OCI-LY1 (cell line): ENCODE measurements at regions not wholly inside any gene's neighbourhood (a gene's known extent, or its start where the extent isn't known, plus 50 kb on each side); places are given as distances from the start of the nearest gene placed in this dataset.
A peak's percentile ranks its signal among the peaks of the same experiment; 100 is the strongest.
"Not testable (repeated sequence)": the region's sequence is repeated elsewhere in the genome, so short reads cannot be mapped to it uniquely, and the experiment has no call there.

Experiments used
- H2AFZ ChIP-seq: fragments of 200-600 bp; sonication (generic), shearing (Covaris generic); 2 replicates; pipeline ENCODE4 v1.6.0; 2014; ENCODE audit warnings: antibody characterized with exemption, mild to moderate bottlenecking, low read length
- H3F3A ChIP-seq: fragments of 200-600 bp; sonication (generic), shearing (Covaris generic); 2 replicates; pipeline ENCODE4 v1.6.0; 2014; ENCODE audit warnings: mild to moderate bottlenecking, antibody characterized with exemption, low read length, moderate library complexity; ENCODE audit not compliant: insufficient read depth
- H3K27ac ChIP-seq: fragments of 200-600 bp; sonication (generic); 2 replicates; pipeline ENCODE4 v1.5.1; 2014; ENCODE audit warnings: low read length, mixed run types, mild to moderate bottlenecking, low read depth; ENCODE audit not compliant: poor library complexity, severe bottlenecking
- H3K27me3 ChIP-seq: fragments of 200-600 bp; sonication (generic); 2 replicates; pipeline ENCODE4 v1.6.0; 2014; ENCODE audit warnings: antibody characterized with exemption, mild to moderate bottlenecking, low read length, moderate library complexity; ENCODE audit not compliant: insufficient read depth
- H3K36me3 ChIP-seq: fragments of 200-600 bp; sonication (generic); 2 replicates; pipeline ENCODE4 v1.6.1; 2014; ENCODE audit warnings: mild to moderate bottlenecking, antibody characterized with exemption, low read length, moderate library complexity, mixed read lengths; ENCODE audit not compliant: insufficient read depth
- H3K4me1 ChIP-seq: fragments of 200-600 bp; sonication (generic); 2 replicates; pipeline ENCODE4 v1.5.1; 2014; ENCODE audit warnings: mild to moderate bottlenecking, low read length, moderate library complexity; ENCODE audit not compliant: insufficient read depth, severe bottlenecking
- H3K4me2 ChIP-seq: fragments of 200-600 bp; sonication (generic), shearing (Covaris generic); 2 replicates; pipeline ENCODE4 v1.6.1; 2014; ENCODE audit warnings: low read length
- H3K4me3 ChIP-seq: fragments of 200-600 bp; sonication (generic); 2 replicates; pipeline ENCODE4 v1.5.1; 2014; ENCODE audit warnings: low read length, low read depth, mild to moderate bottlenecking, mixed read lengths; ENCODE audit not compliant: poor library complexity, severe bottlenecking
- H3K79me2 ChIP-seq: fragments of 200-600 bp; shearing (Covaris generic); 2 replicates; pipeline ENCODE4 v1.6.1; 2016; ENCODE audit warnings: mixed run types, low read length, mixed read lengths; ENCODE audit not compliant: insufficient read depth
- H3K9ac ChIP-seq: fragments of 200-600 bp; sonication (generic), shearing (Covaris generic); 2 replicates; pipeline ENCODE4 v1.6.1; 2014; ENCODE audit warnings: mild to moderate bottlenecking, low read length, mixed read lengths
- H3K9me2 ChIP-seq: fragments of 200-600 bp; sonication (generic), shearing (Covaris generic); 2 replicates; pipeline ENCODE4 v1.6.1; 2014; ENCODE audit warnings: low read depth, mild to moderate bottlenecking, low read length, mixed read lengths
- H3K9me3 ChIP-seq: fragments of 200-600 bp; shearing (Covaris generic); 2 replicates; pipeline ENCODE4 v1.6.1; 2014; ENCODE audit warnings: low read length, mixed read lengths
- H4K20me1 ChIP-seq: fragments of 200-600 bp; sonication (generic), shearing (Covaris generic); 2 replicates; pipeline ENCODE4 v1.6.0; 2016; ENCODE audit warnings: mild to moderate bottlenecking, low read length; ENCODE audit not compliant: insufficient read depth
- EZH2 ChIP-seq: fragments of 200-600 bp; sonication (generic), shearing (Covaris generic); IDR thresholded peaks from 2 replicates; pipeline ENCODE4 v1.8.0; 2017; ENCODE audit warnings: borderline replicate concordance, mixed run types, mild to moderate bottlenecking, antibody characterized with exemption, low read length, moderate library complexity, mixed read lengths
- TF ChIP-seq, protein P1 (sequence below): fragments of 200-600 bp; sonication (generic), shearing (Covaris generic); IDR thresholded peaks from 2 replicates; pipeline ENCODE4 v1.5.1; 2017; ENCODE audit warnings: mild to moderate bottlenecking, antibody characterized with exemption, low read length, moderate library complexity, mixed read lengths

DNA sequence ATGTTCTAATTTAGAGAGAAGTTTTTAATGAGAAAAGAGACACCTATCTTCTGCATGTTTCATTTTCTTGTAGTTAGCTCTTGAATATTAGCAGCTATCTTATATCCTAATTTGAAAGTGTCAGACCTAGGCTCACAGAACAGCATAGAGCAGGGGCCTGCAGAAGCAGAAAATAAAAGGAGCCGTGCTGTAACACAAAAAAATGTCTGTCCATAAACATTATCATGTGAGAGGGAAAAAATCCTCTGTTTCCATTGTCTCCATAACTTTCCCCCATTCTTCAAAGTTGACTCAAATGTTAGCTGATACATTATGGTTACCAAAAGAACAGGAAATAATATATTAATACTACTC is 329.2 kb upstream of the EPHA5 start:
- TF ChIP-seq, protein P1, sequence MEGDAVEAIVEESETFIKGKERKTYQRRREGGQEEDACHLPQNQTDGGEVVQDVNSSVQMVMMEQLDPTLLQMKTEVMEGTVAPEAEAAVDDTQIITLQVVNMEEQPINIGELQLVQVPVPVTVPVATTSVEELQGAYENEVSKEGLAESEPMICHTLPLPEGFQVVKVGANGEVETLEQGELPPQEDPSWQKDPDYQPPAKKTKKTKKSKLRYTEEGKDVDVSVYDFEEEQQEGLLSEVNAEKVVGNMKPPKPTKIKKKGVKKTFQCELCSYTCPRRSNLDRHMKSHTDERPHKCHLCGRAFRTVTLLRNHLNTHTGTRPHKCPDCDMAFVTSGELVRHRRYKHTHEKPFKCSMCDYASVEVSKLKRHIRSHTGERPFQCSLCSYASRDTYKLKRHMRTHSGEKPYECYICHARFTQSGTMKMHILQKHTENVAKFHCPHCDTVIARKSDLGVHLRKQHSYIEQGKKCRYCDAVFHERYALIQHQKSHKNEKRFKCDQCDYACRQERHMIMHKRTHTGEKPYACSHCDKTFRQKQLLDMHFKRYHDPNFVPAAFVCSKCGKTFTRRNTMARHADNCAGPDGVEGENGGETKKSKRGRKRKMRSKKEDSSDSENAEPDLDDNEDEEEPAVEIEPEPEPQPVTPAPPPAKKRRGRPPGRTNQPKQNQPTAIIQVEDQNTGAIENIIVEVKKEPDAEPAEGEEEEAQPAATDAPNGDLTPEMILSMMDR: no peak
- no peak for TF ChIP-seq EZH2
- H3K4me3 ChIP-seq: peak overlapping the region; percentile 44
- H3K9me3 ChIP-seq: no peaks in the 10 kb centered on the region
- no peaks in the 10 kb centered on the region for H3K36me3 ChIP-seq
- no peaks in the 10 kb centered on the region for H3K27me3 ChIP-seq
- no peak overlapping the region for H2AFZ ChIP-seq
- no peaks in the 10 kb centered on the region for H3K4me1 ChIP-seq
- H3K9ac ChIP-seq: no peak overlapping the region
- H3K9me2 ChIP-seq: no peaks in the 10 kb centered on the region
- no peak overlapping the region for H3K4me2 ChIP-seq
- no peaks in the 10 kb centered on the region for H4K20me1 ChIP-seq
- H3K27ac ChIP-seq: no peak overlapping the region
- no peaks in the 10 kb centered on the region for H3K79me2 ChIP-seq
- H3F3A ChIP-seq: no peaks in the 10 kb centered on the region

DNA sequence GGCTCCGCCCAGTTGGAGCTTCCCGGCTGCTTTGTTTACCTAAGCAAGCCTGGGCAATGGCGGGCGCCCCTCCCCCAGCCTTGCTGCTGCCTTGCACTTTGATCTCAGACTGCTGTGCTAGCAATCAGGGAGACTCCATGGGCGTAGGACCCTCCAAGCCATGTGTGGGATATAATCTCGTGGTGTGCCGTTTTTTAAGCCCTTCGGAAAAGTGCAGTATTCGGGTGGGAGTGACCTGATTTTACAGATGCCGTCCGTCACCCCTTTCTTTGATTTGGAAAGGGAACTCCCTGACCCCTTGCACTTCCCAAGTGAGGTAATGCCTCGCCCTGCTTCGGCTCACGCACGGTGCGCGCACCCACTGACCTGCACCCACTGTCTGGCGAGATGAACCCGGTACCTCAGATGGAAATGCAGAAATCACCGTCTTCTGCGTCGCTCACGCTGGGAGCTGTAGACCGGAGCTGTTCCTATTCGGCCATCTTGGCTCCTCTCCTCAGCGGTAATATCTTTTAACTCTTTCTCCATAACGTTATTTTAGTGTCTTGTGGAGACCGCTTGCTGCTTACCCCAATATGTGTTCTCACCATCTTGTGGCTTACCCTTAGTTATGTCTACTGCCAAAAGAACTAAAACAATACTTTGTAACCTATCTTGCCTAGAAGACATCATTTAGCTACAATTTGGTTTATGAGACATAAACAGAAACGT is 328.7 kb upstream of the EPHA5 start:
- H4K20me1 ChIP-seq, H3K4me1 ChIP-seq, H3K27me3 ChIP-seq, H3K4me2 ChIP-seq, H3K9me3 ChIP-seq, H3K36me3 ChIP-seq, H2AFZ ChIP-seq, H3K27ac ChIP-seq, H3K79me2 ChIP-seq, H3K9ac ChIP-seq, H3F3A ChIP-seq, H3K9me2 ChIP-seq: not testable (repeated sequence)
- H3K4me3 ChIP-seq: peak overlapping the region; percentile 44

DNA sequence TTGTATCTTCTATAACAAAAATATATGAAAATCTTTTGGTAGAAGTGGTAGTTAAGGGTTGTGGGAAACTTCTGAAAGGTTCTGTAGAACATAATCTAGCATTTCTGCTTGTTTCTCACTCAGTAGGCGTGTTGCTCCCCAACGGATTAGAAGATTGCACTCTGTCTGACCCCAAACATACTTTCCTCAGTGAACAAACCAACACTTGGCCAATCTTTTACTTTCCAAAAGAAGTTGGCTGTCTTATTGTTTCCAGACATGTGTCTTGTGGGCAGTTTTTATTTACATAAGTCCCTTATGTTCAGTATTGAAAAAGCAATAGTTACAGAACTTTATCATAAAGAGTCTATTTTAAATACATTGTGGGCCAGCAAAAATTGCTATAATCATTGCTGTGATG is 312.8 kb upstream of the EPHA5 start:
- H3K4me1 ChIP-seq: no peaks in the 10 kb centered on the region
- no peak overlapping the region for H3K9ac ChIP-seq
- H3K9me3 ChIP-seq: no peaks in the 10 kb centered on the region
- no peaks in the 10 kb centered on the region for H4K20me1 ChIP-seq
- no peak overlapping the region for H3K27ac ChIP-seq
- no peaks in the 10 kb centered on the region for H3K36me3 ChIP-seq
- no peaks in the 10 kb centered on the region for H3K79me2 ChIP-seq
- TF ChIP-seq, protein P1: no peak
- TF ChIP-seq EZH2: no peak
- H3F3A ChIP-seq: no peaks in the 10 kb centered on the region
- no peak overlapping the region for H3K4me3 ChIP-seq
- no peaks in the 10 kb centered on the region for H3K9me2 ChIP-seq
- no peak overlapping the region for H2AFZ ChIP-seq
- H3K27me3 ChIP-seq: no peaks in the 10 kb centered on the region
- H3K4me2 ChIP-seq: no peak overlapping the region

DNA sequence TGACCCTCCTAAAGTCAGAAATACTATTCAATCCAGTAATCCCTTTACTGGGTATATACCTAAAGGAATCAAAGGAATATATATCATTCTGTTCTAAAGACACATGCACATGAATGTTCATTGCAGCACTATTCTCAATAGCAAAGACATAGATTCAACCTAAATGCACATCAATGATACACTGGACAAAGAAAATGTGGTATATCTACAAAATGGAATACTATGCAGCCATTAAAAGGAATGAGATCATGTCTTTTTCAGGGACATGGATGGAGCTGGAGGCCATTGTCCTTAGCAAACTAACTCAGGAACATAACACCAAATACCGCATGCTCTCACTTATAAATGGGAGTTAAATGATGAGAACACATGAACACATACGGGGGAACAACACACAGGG is 306.0 kb upstream of the EPHA5 start:
- no peaks in the 10 kb centered on the region for H4K20me1 ChIP-seq
- no peak overlapping the region for H2AFZ ChIP-seq
- H3K27ac ChIP-seq: no peak overlapping the region
- H3K4me2 ChIP-seq: no peak overlapping the region
- no peak overlapping the region for H3K4me3 ChIP-seq
- H3K9ac ChIP-seq: no peak overlapping the region
- H3K9me3 ChIP-seq: no peaks in the 10 kb centered on the region
- no peak for TF ChIP-seq EZH2
- TF ChIP-seq, protein P1: no peak
- H3K36me3 ChIP-seq: no peaks in the 10 kb centered on the region
- no peaks in the 10 kb centered on the region for H3K79me2 ChIP-seq
- H3K9me2 ChIP-seq: no peaks in the 10 kb centered on the region
- no peaks in the 10 kb centered on the region for H3K27me3 ChIP-seq
- H3K4me1 ChIP-seq: no peaks in the 10 kb centered on the region
- H3F3A ChIP-seq: no peaks in the 10 kb centered on the region
